ENCODE measurements at regions not wholly inside any gene's neighbourhood (a gene's known extent, or its start where the extent isn't known, plus 50 kb on each side); places are given as distances from the start of the nearest gene placed in this dataset.
A peak's percentile ranks its signal among the peaks of the same experiment; 100 is the strongest.

DNA sequence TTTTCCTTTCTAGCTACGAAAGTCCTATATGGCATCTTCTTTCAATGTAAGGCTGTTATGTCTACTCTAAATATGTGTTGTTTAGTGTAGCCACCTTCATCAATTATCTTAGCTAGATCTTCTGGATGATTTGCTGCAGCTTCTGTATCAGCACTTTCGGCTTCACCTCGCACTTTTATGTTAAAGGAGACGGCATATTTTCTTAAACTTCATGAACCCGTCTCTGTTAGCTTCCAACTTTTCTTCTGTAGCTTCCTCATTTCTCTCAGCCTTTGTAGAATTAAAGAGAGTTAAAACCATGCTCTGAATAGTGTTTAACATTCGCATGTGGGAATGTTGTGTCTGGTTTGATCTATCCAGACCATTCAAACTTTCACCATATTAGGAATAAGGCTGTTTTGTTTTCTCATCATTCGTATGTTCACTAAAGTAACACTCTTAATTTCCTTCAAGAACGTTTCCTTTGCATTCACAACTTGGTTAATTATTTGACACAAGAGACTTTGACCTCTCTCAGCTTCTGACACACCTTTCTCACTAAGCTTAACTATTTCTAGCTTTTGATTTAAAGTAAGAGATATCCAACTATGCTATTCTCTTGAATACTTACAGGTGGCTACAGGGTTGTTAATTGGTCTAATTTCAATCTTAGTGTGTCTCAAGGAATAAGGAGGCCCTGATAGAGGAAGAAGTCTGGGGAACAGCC is 476.8 kb downstream of the GABRG1 start:
- H3K36me3 ChIP-seq = no peaks in the 10 kb centered on the region
- WGBS, 5 donors = 35 to 55% (median 48%) methylated on average over 8 of the region's 8 CpGs
- peaks cover 0 to 4% (median 0%) of the 10 kb centered on the region in 4 donors for H3K4me1 ChIP-seq
- intact Hi-C loops (cut with DNase I; ENCODE audit: low total_unique reads) = no loop called here
- H3K27me3 ChIP-seq = no peaks in the 10 kb centered on the region
- peak in 1 of 2 donors; percentile 51 for DNase-seq
- H3K4me3 ChIP-seq = no peak overlapping the region
- H3K9me3 ChIP-seq = no peaks in the 10 kb centered on the region
- no peak overlapping the region for H3K27ac ChIP-seq
- TF ChIP-seq POLR2AphosphoS5 (IDR thresholded peaks at IDR 0.05) (no peak), POLR2A (IDR thresholded peaks at IDR 0.05) (no peak), EP300 (IDR thresholded peaks at IDR 0.05) (no peak)
- TF ChIP-seq, protein P1, sequence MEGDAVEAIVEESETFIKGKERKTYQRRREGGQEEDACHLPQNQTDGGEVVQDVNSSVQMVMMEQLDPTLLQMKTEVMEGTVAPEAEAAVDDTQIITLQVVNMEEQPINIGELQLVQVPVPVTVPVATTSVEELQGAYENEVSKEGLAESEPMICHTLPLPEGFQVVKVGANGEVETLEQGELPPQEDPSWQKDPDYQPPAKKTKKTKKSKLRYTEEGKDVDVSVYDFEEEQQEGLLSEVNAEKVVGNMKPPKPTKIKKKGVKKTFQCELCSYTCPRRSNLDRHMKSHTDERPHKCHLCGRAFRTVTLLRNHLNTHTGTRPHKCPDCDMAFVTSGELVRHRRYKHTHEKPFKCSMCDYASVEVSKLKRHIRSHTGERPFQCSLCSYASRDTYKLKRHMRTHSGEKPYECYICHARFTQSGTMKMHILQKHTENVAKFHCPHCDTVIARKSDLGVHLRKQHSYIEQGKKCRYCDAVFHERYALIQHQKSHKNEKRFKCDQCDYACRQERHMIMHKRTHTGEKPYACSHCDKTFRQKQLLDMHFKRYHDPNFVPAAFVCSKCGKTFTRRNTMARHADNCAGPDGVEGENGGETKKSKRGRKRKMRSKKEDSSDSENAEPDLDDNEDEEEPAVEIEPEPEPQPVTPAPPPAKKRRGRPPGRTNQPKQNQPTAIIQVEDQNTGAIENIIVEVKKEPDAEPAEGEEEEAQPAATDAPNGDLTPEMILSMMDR (IDR thresholded peaks at IDR 0.05) = no peak

GRCh38 chr4:45640281-45640680 is 483.6 kb downstream of the GABRG1 start:
- no peak for DNase-seq
- no peak overlapping the region for H3K4me3 ChIP-seq
- intact Hi-C loops (cut with DNase I; ENCODE audit: low total_unique reads) = no loop called here
- H3K27ac ChIP-seq = no peak overlapping the region
- no peaks in the 10 kb centered on the region for H3K36me3 ChIP-seq
- TF ChIP-seq, protein P1 (IDR thresholded peaks at IDR 0.05) = no peak
- TF ChIP-seq POLR2A (IDR thresholded peaks at IDR 0.05) (no peak), POLR2AphosphoS5 (IDR thresholded peaks at IDR 0.05) (no peak), EP300 (IDR thresholded peaks at IDR 0.05) (no peak)
- H3K27me3 ChIP-seq = no peaks in the 10 kb centered on the region
- 82 to 94% (median 86%) methylated on average over 6 of the region's 6 CpGs for WGBS, 5 donors
- no peaks in the 10 kb centered on the region for H3K9me3 ChIP-seq
- H3K4me1 ChIP-seq = no peaks in the 10 kb centered on the region

DNA sequence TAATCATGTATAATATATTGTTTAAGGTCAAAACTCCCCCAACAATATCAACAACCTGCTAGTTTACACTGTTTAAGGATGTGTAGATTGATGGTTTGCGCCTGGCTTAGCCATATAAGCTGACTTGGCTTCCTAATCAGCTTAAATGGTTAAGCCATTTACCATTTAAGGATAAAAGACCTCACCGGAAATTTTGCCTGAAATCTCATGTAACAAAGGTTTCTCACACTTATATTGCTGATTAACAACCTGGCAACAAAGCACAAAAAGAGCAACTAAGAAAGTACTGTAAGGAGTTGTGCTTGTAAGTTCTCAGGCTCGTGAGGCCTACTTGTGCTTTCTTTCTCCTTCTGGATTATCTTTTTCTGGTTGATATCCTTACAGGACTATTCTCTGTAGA is 485.2 kb downstream of the GABRG1 start:
- H3K36me3 ChIP-seq = no peaks in the 10 kb centered on the region
- intact Hi-C loops (cut with DNase I; ENCODE audit: low total_unique reads) = no loop called here
- H3K4me3 ChIP-seq = no peak overlapping the region

GRCh38 chr4:45636175-45636574 is 487.7 kb downstream of the GABRG1 start:
- Histone ChIP-seq H3K4me1 (no peaks in the 10 kb centered on the region), H3K27ac (no peak overlapping the region), H3K27me3 (no peaks in the 10 kb centered on the region), H3K9me3 (no peaks in the 10 kb centered on the region), H3K36me3 (no peaks in the 10 kb centered on the region), H3K4me3 (no peak overlapping the region)
- intact Hi-C loops (cut with DNase I; ENCODE audit: low total_unique reads) = no loop called here
- 51 to 70% (median 64%) methylated on average over 1 of the region's 1 CpG for WGBS, 5 donors
- TF ChIP-seq, protein P1 (IDR thresholded peaks at IDR 0.05) = no peak
- no peak for TF ChIP-seq POLR2AphosphoS5 (IDR thresholded peaks at IDR 0.05)
- DNase-seq = no peak

More for the DNA sequence above, 485.2 kb downstream of the GABRG1 start:
- Histone ChIP-seq H3K27ac (no peak overlapping the region), H3K4me1 (no peaks in the 10 kb centered on the region), H3K27me3 (no peaks in the 10 kb centered on the region), H3K9me3 (no peaks in the 10 kb centered on the region)
- DNase-seq = no peak
- TF ChIP-seq POLR2AphosphoS5 (IDR thresholded peaks at IDR 0.05) = no peak
- TF ChIP-seq, protein P1 (IDR thresholded peaks at IDR 0.05) = no peak
- WGBS, 5 donors = 57 to 72% (median 61%) methylated on average over 3 of the region's 3 CpGs

All from stomach (tissue), 8 donors.